ENCODE measurements at regions not wholly inside any gene's neighbourhood (a gene's known extent, or its start where the extent isn't known, plus 50 kb on each side); places are given as distances from the start of the nearest gene placed in this dataset.

GRCh38 chr2:221883976-221884375 lies 311.9 kb upstream of the EPHA4 start:
- ChIA-PET POLR2A (no interaction called here), CTCF (no interaction called here)
- no peaks in the 10 kb centered on the region for H3K4me1 ChIP-seq
- H3K36me3 ChIP-seq (ENCODE audit: control insufficient read depth, insufficient read depth, low read length), result no peaks in the 10 kb centered on the region
- no peak overlapping the region for H3K27ac Mint-ChIP-seq (ENCODE audit: unreplicated experiment)
- no peaks in the 10 kb centered on the region for H3K9me3 Mint-ChIP-seq (ENCODE audit: unreplicated experiment)
- no peaks in the 10 kb centered on the region for H3K9me3 ChIP-seq
- no TSS peak for BruUV-seq (replicated peaks)
- intact Hi-C loops (cut with micrococcal nuclease; ENCODE audit: unreplicated experiment), result no loop called here
- H3K36me3 Mint-ChIP-seq (ENCODE audit: insufficient read depth, unreplicated experiment), result no peaks in the 10 kb centered on the region
- no peak overlapping the region for H3K4me3 Mint-ChIP-seq (ENCODE audit: unreplicated experiment)
- TF ChIP-seq, protein P1, sequence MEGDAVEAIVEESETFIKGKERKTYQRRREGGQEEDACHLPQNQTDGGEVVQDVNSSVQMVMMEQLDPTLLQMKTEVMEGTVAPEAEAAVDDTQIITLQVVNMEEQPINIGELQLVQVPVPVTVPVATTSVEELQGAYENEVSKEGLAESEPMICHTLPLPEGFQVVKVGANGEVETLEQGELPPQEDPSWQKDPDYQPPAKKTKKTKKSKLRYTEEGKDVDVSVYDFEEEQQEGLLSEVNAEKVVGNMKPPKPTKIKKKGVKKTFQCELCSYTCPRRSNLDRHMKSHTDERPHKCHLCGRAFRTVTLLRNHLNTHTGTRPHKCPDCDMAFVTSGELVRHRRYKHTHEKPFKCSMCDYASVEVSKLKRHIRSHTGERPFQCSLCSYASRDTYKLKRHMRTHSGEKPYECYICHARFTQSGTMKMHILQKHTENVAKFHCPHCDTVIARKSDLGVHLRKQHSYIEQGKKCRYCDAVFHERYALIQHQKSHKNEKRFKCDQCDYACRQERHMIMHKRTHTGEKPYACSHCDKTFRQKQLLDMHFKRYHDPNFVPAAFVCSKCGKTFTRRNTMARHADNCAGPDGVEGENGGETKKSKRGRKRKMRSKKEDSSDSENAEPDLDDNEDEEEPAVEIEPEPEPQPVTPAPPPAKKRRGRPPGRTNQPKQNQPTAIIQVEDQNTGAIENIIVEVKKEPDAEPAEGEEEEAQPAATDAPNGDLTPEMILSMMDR (IDR thresholded peaks at IDR 0.05; ENCODE audit: insufficient read depth in 1 of 2, low read depth in 1 of 2, low read length in 1 of 2, severe bottlenecking in 1 of 2, unreplicated experiment in 1 of 2), result no peak
- H3K27me3 Mint-ChIP-seq (ENCODE audit: insufficient read depth, unreplicated experiment), result no peaks in the 10 kb centered on the region
- H3K4me3 ChIP-seq (ENCODE audit: low read depth, low read length), result no peak overlapping the region
- DNase-seq, result no peak
- no peaks in the 10 kb centered on the region for H3K4me1 Mint-ChIP-seq (ENCODE audit: low read depth, unreplicated experiment)
- H3K27me3 ChIP-seq (replicated peaks; ENCODE audit: control insufficient read depth, insufficient read depth, low read length), result no peaks in the 10 kb centered on the region

DNA sequence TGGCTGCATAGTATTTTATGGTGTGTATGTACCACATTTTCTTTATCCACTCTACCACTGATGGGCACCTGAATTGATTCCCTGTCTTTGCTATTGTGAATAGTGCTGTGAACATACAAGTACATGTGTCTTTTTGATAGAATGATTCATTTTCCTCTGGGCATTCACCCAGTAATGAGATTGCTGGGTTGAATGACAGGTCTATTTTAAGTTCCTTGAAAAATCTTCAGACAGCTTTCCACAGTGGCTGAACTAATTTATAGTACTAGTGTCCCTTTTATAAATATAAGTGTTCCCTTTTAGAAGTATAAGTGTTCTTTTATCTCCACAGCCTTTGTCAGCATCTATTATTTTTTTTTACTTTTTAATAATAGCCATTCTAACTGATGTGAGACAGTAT lies 303.9 kb upstream of the EPHA4 start:
- H3K36me3 ChIP-seq (ENCODE audit: control insufficient read depth, insufficient read depth, low read length), result no peaks in the 10 kb centered on the region
- H3K36me3 Mint-ChIP-seq (ENCODE audit: insufficient read depth, unreplicated experiment), result no peaks in the 10 kb centered on the region
- BruUV-seq (replicated peaks), result no TSS peak
- POLR2A ChIA-PET, result no interaction called here
- H3K9me3 Mint-ChIP-seq (ENCODE audit: unreplicated experiment), result peaks cover 4% of the 10 kb centered on the region
- no peaks in the 10 kb centered on the region for H3K27me3 ChIP-seq (replicated peaks; ENCODE audit: control insufficient read depth, insufficient read depth, low read length)
- no peak overlapping the region for H3K27ac Mint-ChIP-seq (ENCODE audit: unreplicated experiment)
- DNase-seq, result no peak
- TF ChIP-seq, protein P1 (IDR thresholded peaks at IDR 0.05; ENCODE audit: insufficient read depth in 1 of 2, low read depth in 1 of 2, low read length in 1 of 2, severe bottlenecking in 1 of 2, unreplicated experiment in 1 of 2), result no peak
- intact Hi-C loops (cut with micrococcal nuclease; ENCODE audit: unreplicated experiment), result no loop called here
- CTCF ChIA-PET, result no interaction called here
- H3K4me3 ChIP-seq (ENCODE audit: low read depth, low read length), result no peak overlapping the region
- H3K27me3 Mint-ChIP-seq (ENCODE audit: insufficient read depth, unreplicated experiment), result no peaks in the 10 kb centered on the region
- H3K4me1 Mint-ChIP-seq (ENCODE audit: low read depth, unreplicated experiment), result no peaks in the 10 kb centered on the region
- H3K4me1 ChIP-seq, result no peaks in the 10 kb centered on the region
- H3K9me3 ChIP-seq, result peaks cover 3% of the 10 kb centered on the region; the same call in 1 of the 2 replicates
- H3K4me3 Mint-ChIP-seq (ENCODE audit: unreplicated experiment), result no peak overlapping the region

- H3K27me3 Mint-ChIP-seq (ENCODE audit: insufficient read depth, unreplicated experiment), result no peaks in the 10 kb centered on the region
- POLR2A ChIA-PET, result no interaction called here
- CTCF ChIA-PET, result no interaction called here
- no peaks in the 10 kb centered on the region for H3K27me3 ChIP-seq (replicated peaks; ENCODE audit: control insufficient read depth, insufficient read depth, low read length)
- no peaks in the 10 kb centered on the region for H3K4me1 ChIP-seq
- DNase-seq, result no peak
- no peaks in the 10 kb centered on the region for H3K36me3 ChIP-seq (ENCODE audit: control insufficient read depth, insufficient read depth, low read length)
- H3K27ac Mint-ChIP-seq (ENCODE audit: unreplicated experiment), result no peak overlapping the region
- H3K9me3 ChIP-seq, result peaks cover 3% of the 10 kb centered on the region; the same call in 1 of the 2 replicates
- BruUV-seq (replicated peaks), result no TSS peak
- no peak overlapping the region for H3K4me3 Mint-ChIP-seq (ENCODE audit: unreplicated experiment)
- no peak overlapping the region for H3K4me3 ChIP-seq (ENCODE audit: low read depth, low read length)
- no peaks in the 10 kb centered on the region for H3K4me1 Mint-ChIP-seq (ENCODE audit: low read depth, unreplicated experiment)
- H3K9me3 Mint-ChIP-seq (ENCODE audit: unreplicated experiment), result peaks cover 14% of the 10 kb centered on the region
- no peaks in the 10 kb centered on the region for H3K36me3 Mint-ChIP-seq (ENCODE audit: insufficient read depth, unreplicated experiment)
- intact Hi-C loops (cut with micrococcal nuclease; ENCODE audit: unreplicated experiment), result no loop called here
- TF ChIP-seq, protein P1 (IDR thresholded peaks at IDR 0.05; ENCODE audit: insufficient read depth in 1 of 2, low read depth in 1 of 2, low read length in 1 of 2, severe bottlenecking in 1 of 2, unreplicated experiment in 1 of 2), result no peak
These were observed 302.3 kb upstream of the EPHA4 start for GRCh38 chr2:221874444-221874843.
